ENCODE measurements at regions not wholly inside any gene's neighbourhood (a gene's known extent, or its start where the extent isn't known, plus 50 kb on each side); places are given as distances from the start of the nearest gene placed in this dataset.
"Not testable (repeated sequence)": the region's sequence is repeated elsewhere in the genome, so short reads cannot be mapped to it uniquely, and the experiment has no call there.

DNA sequence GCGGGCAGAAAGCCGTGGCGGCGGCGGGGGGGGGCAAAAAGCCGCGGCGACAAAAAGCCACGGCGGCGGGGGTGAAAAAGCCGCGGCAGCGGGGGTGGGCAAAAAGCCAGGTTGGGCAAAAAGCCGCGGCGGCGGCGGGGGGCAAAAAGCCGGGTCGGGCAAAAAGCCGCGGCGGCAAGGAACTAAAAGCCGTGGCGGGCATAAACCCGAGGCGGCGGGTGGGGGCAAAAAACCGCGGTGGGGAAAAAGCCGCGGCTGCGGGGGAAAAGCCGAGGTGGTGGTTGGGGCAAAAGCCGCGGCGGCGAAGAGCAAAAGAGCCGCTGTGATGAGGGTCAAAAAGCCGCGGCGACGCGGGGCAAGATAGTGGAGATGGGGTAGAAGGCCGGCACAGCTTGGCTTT, 1834.2 kb downstream of the FOXD4L5 start:
- TF ChIP-seq, protein P1, sequence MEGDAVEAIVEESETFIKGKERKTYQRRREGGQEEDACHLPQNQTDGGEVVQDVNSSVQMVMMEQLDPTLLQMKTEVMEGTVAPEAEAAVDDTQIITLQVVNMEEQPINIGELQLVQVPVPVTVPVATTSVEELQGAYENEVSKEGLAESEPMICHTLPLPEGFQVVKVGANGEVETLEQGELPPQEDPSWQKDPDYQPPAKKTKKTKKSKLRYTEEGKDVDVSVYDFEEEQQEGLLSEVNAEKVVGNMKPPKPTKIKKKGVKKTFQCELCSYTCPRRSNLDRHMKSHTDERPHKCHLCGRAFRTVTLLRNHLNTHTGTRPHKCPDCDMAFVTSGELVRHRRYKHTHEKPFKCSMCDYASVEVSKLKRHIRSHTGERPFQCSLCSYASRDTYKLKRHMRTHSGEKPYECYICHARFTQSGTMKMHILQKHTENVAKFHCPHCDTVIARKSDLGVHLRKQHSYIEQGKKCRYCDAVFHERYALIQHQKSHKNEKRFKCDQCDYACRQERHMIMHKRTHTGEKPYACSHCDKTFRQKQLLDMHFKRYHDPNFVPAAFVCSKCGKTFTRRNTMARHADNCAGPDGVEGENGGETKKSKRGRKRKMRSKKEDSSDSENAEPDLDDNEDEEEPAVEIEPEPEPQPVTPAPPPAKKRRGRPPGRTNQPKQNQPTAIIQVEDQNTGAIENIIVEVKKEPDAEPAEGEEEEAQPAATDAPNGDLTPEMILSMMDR (IDR thresholded peaks at IDR 0.05), result not testable (repeated sequence)
- TF ChIP-seq POLR2AphosphoS5 (IDR thresholded peaks at IDR 0.05), result not testable (repeated sequence)

Measured in prostate gland (tissue), 2 donors.